WI38 (cell line): ENCODE measurements at regions not wholly inside any gene's neighbourhood (a gene's known extent, or its start where the extent isn't known, plus 50 kb on each side); places are given as distances from the start of the nearest gene placed in this dataset.

Source experiments
- H3K4me3 ChIP-seq: 2 replicates; pipeline ENCODE4 v1.5.1; 2011; ENCODE audit warnings: low read depth, mild to moderate bottlenecking, control low read depth, low read length
- CTCF ChIP-seq: IDR thresholded peaks from 2 replicates; pipeline ENCODE4 v1.5.1; 2012; ENCODE audit warnings: low read depth, mild to moderate bottlenecking, control low read depth, low read length

GRCh38 chr13:26465514-26465913 is 92.0 kb upstream of the WASF3 start:
- no peak overlapping the region for H3K4me3 ChIP-seq
- TF ChIP-seq CTCF, result no peak

DNA sequence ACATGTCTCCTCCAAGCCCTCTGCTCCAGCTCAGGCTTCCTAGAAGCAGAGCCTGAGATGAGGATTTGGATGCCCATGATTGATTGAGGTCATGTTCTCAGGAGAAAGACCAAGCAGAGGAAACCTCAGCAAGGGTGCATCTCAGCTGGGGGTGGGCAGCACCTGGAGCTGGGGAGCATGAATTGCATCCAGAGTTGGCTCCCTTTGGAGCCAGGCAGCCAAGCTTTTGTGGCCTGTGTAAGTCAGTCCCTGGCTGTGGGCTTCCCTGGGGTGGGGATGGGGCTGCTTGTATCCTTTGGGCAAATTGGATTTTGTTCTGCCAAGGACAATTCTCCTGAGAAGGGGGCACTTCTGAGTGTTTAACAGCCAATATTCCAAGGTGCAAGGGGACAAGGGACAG is 91.5 kb upstream of the WASF3 start:
- no peak overlapping the region for H3K4me3 ChIP-seq
- no peak for TF ChIP-seq CTCF

DNA sequence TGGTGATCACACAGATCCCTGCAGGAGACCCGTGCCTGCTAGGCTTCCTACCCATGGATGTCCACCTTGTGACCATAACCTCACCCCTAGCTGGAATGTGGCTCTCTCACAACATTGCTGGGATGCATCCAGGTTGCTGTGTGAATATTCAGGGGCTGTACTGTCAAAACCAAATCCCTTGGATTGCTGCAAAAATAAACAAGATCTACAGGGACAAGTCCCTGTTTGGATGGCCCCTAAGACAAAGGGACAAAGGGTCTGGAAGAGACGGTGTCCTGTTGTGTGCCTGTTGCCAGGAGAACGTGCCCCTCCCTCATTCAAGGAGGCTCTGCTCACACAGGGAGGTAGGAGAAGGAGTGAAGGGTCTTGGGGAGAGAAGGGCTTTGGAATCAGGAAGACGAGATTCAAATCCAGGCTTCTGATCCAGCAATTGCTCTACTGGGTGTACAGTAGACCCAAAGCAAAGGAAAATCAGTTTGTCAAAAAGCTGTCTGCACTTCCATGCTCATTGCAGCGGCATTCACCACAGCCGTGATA is 89.2 kb upstream of the WASF3 start:
- TF ChIP-seq CTCF, result no peak
- H3K4me3 ChIP-seq, result no peak overlapping the region

- no peak overlapping the region for H3K4me3 ChIP-seq
- no peak for TF ChIP-seq CTCF
Observed at GRCh38 chr13:26469602-26470001, 87.9 kb upstream of the WASF3 start.

- H3K4me3 ChIP-seq, result no peak overlapping the region
- TF ChIP-seq CTCF, result no peak
Observed at GRCh38 chr13:26471807-26472206, 85.7 kb upstream of the WASF3 start.

DNA sequence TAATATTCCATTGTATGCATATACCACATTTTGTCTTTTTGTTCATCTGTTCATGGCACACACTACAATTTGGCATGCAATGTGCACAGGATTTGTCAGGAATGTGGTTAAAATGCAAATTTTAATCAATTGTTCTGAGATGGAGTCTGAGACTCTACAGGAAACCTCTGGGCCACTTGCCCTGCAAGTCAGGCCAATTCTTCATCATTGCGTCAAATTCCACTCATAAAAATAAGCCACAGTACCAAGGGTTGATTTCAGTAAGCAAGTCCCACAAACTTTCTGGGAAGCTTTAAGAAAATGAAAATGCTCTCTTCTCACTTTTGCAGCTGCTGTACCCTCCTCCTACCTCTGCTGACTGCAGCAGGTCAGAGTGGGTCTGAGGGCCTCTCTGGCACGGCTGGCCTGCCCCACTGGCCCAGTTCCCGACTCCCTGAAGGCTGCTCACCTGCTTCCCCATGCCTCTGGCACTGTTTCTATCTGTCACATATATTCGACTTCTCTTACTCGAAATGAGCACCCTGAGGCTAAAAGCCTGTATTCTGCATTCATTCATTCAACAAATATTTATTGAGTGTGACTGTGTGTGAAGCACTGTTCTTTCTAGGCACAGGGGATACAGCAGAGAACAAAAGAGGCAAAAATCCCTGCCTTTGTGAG is 83.8 kb upstream of the WASF3 start:
- no peak overlapping the region for H3K4me3 ChIP-seq
- no peak for TF ChIP-seq CTCF

GRCh38 chr13:26474286-26474685 is 83.2 kb upstream of the WASF3 start:
- TF ChIP-seq CTCF, result no peak
- H3K4me3 ChIP-seq, result no peak overlapping the region
